ENCODE measurements at regions not wholly inside any gene's neighbourhood (a gene's known extent, or its start where the extent isn't known, plus 50 kb on each side); places are given as distances from the start of the nearest gene placed in this dataset.

GRCh38 chr2:120522151-120522751, 176.3 kb downstream of the INHBB start:
- TF ChIP-seq, protein P1, sequence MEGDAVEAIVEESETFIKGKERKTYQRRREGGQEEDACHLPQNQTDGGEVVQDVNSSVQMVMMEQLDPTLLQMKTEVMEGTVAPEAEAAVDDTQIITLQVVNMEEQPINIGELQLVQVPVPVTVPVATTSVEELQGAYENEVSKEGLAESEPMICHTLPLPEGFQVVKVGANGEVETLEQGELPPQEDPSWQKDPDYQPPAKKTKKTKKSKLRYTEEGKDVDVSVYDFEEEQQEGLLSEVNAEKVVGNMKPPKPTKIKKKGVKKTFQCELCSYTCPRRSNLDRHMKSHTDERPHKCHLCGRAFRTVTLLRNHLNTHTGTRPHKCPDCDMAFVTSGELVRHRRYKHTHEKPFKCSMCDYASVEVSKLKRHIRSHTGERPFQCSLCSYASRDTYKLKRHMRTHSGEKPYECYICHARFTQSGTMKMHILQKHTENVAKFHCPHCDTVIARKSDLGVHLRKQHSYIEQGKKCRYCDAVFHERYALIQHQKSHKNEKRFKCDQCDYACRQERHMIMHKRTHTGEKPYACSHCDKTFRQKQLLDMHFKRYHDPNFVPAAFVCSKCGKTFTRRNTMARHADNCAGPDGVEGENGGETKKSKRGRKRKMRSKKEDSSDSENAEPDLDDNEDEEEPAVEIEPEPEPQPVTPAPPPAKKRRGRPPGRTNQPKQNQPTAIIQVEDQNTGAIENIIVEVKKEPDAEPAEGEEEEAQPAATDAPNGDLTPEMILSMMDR (IDR thresholded peaks at IDR 0.05; ENCODE audit: insufficient read depth, low read depth, low read length) = no peak
- DNase-seq (ENCODE audit: low read depth) = peak; percentile 87
- H3K4me3 ChIP-seq (ENCODE audit: low read depth, low read length) = no peak overlapping the region

- TF ChIP-seq, protein P1 (IDR thresholded peaks at IDR 0.05; ENCODE audit: insufficient read depth, low read depth, low read length) = no peak
- H3K4me3 ChIP-seq (ENCODE audit: low read depth, low read length) = no peak overlapping the region
- no peak for DNase-seq (ENCODE audit: low read depth)
Measured at GRCh38 chr2:120523766-120524165, 177.8 kb downstream of the INHBB start.

GRCh38 chr2:120524174-120524573, 178.2 kb downstream of the INHBB start:
- DNase-seq (ENCODE audit: low read depth) = no peak
- no peak overlapping the region for H3K4me3 ChIP-seq (ENCODE audit: low read depth, low read length)
- TF ChIP-seq, protein P1 (IDR thresholded peaks at IDR 0.05; ENCODE audit: insufficient read depth, low read depth, low read length) = no peak

GRCh38 chr2:120525056-120526046, 179.4 kb downstream of the INHBB start:
- TF ChIP-seq, protein P1 (IDR thresholded peaks at IDR 0.05; ENCODE audit: insufficient read depth, low read depth, low read length) = no peak

DNA sequence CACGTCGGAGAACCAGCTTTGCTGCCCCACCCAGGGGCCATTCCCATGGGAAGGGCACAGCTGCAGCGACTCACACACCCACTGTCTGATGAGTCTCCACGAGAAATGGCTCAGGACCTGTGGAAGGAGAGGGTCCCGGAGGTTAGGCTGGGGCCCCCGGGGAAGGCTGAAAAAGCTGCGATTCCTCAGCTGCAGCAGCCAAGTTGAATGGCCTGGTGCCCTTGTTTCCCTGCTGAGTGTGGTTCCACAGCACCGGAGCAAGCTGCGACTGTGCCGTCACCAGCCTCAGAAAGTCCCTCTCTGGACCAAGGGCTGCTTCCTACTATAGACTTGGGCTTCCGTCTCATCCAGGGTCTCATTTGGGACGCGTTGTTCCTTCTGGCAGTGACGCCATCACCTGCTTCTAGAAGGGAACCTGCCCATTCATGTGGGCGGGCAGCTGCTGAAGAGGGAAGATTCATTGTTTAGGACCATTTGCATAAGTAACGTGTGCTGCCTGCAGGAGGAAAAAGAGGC, 180.2 kb downstream of the INHBB start:
- no peak overlapping the region for H3K4me3 ChIP-seq (ENCODE audit: low read depth, low read length)
- TF ChIP-seq, protein P1 (IDR thresholded peaks at IDR 0.05; ENCODE audit: insufficient read depth, low read depth, low read length) = no peak
- no peak for DNase-seq (ENCODE audit: low read depth)

More at GRCh38 chr2:120525056-120526046, 179.4 kb downstream of the INHBB start:
- no peak for DNase-seq (ENCODE audit: low read depth)
- no peak overlapping the region for H3K4me3 ChIP-seq (ENCODE audit: low read depth, low read length)

GRCh38 chr2:120526997-120527945, 181.3 kb downstream of the INHBB start:
- no peak for DNase-seq (ENCODE audit: low read depth)
- H3K4me3 ChIP-seq (ENCODE audit: low read depth, low read length) = no peak overlapping the region
- TF ChIP-seq, protein P1 (IDR thresholded peaks at IDR 0.05; ENCODE audit: insufficient read depth, low read depth, low read length) = no peak
